OCI-LY7 (cell line): ENCODE measurements at regions not wholly inside any gene's neighbourhood (a gene's known extent, or its start where the extent isn't known, plus 50 kb on each side); places are given as distances from the start of the nearest gene placed in this dataset.

ENCODE experiments used
- BruUV-seq: library from RNA; stranded (reverse); fragments of 400-500 nt; replicated peaks from 2 replicates; lab custom pipeline; 2021; lab: Mats Ljungman, UMichigan
- CTCF ChIA-PET: fragments of 300-600 bp; sonication (Branson Sonifier 250); formaldehyde crosslinking; loops from one replicate; lab custom pipeline; 2022; ENCODE audit warnings: antibody characterized with exemption; ENCODE audit not compliant: unreplicated experiment; lab: Charles Lee
- POLR2A ChIA-PET: fragments of 300-600 bp; sonication (Branson Sonifier 250); formaldehyde crosslinking; loops from one replicate; lab custom pipeline; 2022; ENCODE audit warnings: antibody characterized with exemption; lab: Charles Lee
- DNase-seq: peaks from one replicate; pipeline ENCODE4 v3.0.0-alpha.2; 2015; ENCODE audit warnings: low spot score
- H2AFZ ChIP-seq: fragments of 200-600 bp; sonication (generic), shearing (Covaris generic); 2 replicates; pipeline ENCODE4 v1.6.1; 2014; ENCODE audit warnings: mild to moderate bottlenecking, antibody characterized with exemption, low read length, moderate library complexity
- H3K27ac ChIP-seq: fragments of 200-600 bp; sonication (generic); 2 replicates; pipeline ENCODE4 v1.5.1; 2014; ENCODE audit warnings: mixed run types, low read depth, mild to moderate bottlenecking, moderate library complexity, low read length, inconsistent platforms; ENCODE audit not compliant: poor library complexity, severe bottlenecking
- H3K36me3 ChIP-seq: fragments of 200-600 bp; sonication (generic); 2 replicates; pipeline ENCODE4 v1.6.1; 2014; ENCODE audit warnings: mild to moderate bottlenecking, antibody characterized with exemption, low read length, moderate library complexity, mixed read lengths; ENCODE audit not compliant: insufficient read depth
- H3K4me1 ChIP-seq: fragments of 200-600 bp; sonication (generic); 2 replicates; pipeline ENCODE4 v1.5.1; 2014; ENCODE audit warnings: mild to moderate bottlenecking, low read length; ENCODE audit not compliant: insufficient read depth, poor library complexity, severe bottlenecking
- H3K4me2 ChIP-seq: fragments of 200-600 bp; sonication (generic); 2 replicates; pipeline ENCODE4 v1.6.1; 2014; ENCODE audit warnings: mild to moderate bottlenecking, low read length
- H3K4me3 ChIP-seq: fragments of 200-600 bp; sonication (generic); 2 replicates; pipeline ENCODE4 v1.5.1; 2014; ENCODE audit warnings: mild to moderate bottlenecking, low read depth, low read length; ENCODE audit not compliant: poor library complexity, severe bottlenecking
- H3K79me2 ChIP-seq: fragments of 200-600 bp; sonication (generic); 2 replicates; pipeline ENCODE4 v1.6.1; 2016; ENCODE audit warnings: low read depth, mild to moderate bottlenecking, low read length, moderate library complexity, mixed read lengths; ENCODE audit not compliant: insufficient read depth
- H3K9me2 ChIP-seq: fragments of 200-600 bp; sonication (generic); 2 replicates; pipeline ENCODE4 v1.6.1; 2016; ENCODE audit warnings: mild to moderate bottlenecking, low read length, mixed read lengths; ENCODE audit not compliant: insufficient read depth
- H3K9me3 ChIP-seq: fragments of 200-600 bp; sonication (generic); 2 replicates; pipeline ENCODE4 v1.6.1; 2014; ENCODE audit warnings: mild to moderate bottlenecking, mixed run types, low read length, mixed read lengths
- H4K20me1 ChIP-seq: fragments of 200-600 bp; sonication (generic); 2 replicates; pipeline ENCODE4 v1.6.1; 2014; ENCODE audit warnings: mild to moderate bottlenecking, antibody characterized with exemption, low read length, moderate library complexity, mixed read lengths; ENCODE audit not compliant: insufficient read depth
- EZH2phosphoT487 ChIP-seq: fragments of 200-600 bp; sonication (generic); IDR thresholded peaks from 2 replicates; pipeline ENCODE4 v1.6.1; 2018; ENCODE audit warnings: low read depth, borderline replicate concordance, mild to moderate bottlenecking, mixed run types, antibody characterized with exemption, low read length, moderate library complexity, mixed read lengths
- intact Hi-C: fragments of 100-400 bp; cut with micrococcal nuclease; formaldehyde crosslinking; loops from one replicate; pipeline ENCODE4 v1.10.0; 2022; ENCODE audit not compliant: unreplicated experiment
- TF ChIP-seq, protein P1 (sequence below): fragments of 200-600 bp; sonication (generic); conservative IDR thresholded peaks from 2 replicates; pipeline ENCODE4 v1.5.1; 2014; ENCODE audit warnings: mild to moderate bottlenecking, antibody characterized with exemption, low read length, moderate library complexity, mixed read lengths

- no peaks in the 10 kb centered on the region for H3K36me3 ChIP-seq
- no peak overlapping the region for H2AFZ ChIP-seq
- ChIA-PET CTCF (no interaction called here), POLR2A (no interaction called here)
- no peaks in the 10 kb centered on the region for H3K9me2 ChIP-seq
- H3K27ac ChIP-seq: no peak overlapping the region
- H3K79me2 ChIP-seq: no peaks in the 10 kb centered on the region
- H4K20me1 ChIP-seq: no peaks in the 10 kb centered on the region
- no peak for TF ChIP-seq EZH2phosphoT487
- TF ChIP-seq, protein P1, sequence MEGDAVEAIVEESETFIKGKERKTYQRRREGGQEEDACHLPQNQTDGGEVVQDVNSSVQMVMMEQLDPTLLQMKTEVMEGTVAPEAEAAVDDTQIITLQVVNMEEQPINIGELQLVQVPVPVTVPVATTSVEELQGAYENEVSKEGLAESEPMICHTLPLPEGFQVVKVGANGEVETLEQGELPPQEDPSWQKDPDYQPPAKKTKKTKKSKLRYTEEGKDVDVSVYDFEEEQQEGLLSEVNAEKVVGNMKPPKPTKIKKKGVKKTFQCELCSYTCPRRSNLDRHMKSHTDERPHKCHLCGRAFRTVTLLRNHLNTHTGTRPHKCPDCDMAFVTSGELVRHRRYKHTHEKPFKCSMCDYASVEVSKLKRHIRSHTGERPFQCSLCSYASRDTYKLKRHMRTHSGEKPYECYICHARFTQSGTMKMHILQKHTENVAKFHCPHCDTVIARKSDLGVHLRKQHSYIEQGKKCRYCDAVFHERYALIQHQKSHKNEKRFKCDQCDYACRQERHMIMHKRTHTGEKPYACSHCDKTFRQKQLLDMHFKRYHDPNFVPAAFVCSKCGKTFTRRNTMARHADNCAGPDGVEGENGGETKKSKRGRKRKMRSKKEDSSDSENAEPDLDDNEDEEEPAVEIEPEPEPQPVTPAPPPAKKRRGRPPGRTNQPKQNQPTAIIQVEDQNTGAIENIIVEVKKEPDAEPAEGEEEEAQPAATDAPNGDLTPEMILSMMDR: no peak
- no peak for DNase-seq
- peaks cover 41% of the 10 kb centered on the region for H3K4me1 ChIP-seq
- no TSS peak for BruUV-seq
- no peak overlapping the region for H3K4me2 ChIP-seq
- intact Hi-C loops: no loop called here
- H3K4me3 ChIP-seq: no peak overlapping the region
- H3K9me3 ChIP-seq: no peaks in the 10 kb centered on the region
Measured at GRCh38 chr22:27389727-27390075, 411.9 kb downstream of the MN1 start.

DNA sequence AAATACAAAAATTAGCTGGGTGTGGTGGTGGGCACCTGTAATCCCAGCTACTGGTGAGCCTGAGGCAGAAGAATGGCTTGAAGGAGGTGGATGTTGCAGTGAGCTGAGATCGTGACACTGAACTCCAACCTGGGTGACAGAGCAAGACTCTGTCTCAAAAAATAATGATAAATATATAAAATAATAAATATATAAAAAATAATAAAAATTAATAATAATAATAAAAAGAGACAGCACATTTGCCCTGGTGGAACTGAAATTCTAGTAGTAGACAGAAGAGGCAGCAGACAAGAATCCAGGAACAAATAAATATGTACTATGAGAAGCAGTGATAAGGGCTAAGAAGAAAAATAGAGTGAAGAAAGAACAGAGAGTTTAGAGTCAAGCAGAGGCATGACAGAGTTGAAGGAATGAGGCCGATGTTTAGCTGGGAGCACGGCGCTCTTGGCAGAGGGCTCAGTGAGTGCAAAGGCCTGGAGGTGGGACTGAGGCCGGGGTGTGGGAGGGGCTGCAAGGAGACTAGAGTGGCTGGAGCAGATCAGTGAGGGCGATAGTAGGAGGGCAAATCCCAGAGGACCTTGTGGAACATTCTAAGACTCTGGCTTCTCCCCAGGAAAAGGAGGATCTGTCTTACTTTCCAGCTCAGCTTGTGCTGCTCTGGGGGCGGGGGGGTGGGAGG is 410.3 kb downstream of the MN1 start:
- TF ChIP-seq, protein P1: no peak
- TF ChIP-seq EZH2phosphoT487: no peak
- intact Hi-C loops: no loop called here
- no peak overlapping the region for H3K4me2 ChIP-seq

GRCh38 chr22:27393371-27393770 is 408.2 kb downstream of the MN1 start:
- intact Hi-C loops: no loop called here
- H3K4me1 ChIP-seq: peaks cover 10% of the 10 kb centered on the region
- TF ChIP-seq, protein P1: no peak
- no peak for TF ChIP-seq EZH2phosphoT487
- H3K4me2 ChIP-seq: no peak overlapping the region
- H4K20me1 ChIP-seq: no peaks in the 10 kb centered on the region
- POLR2A ChIA-PET: no interaction called here
- no peak for DNase-seq
- BruUV-seq: no TSS peak
- no peak overlapping the region for H3K27ac ChIP-seq
- no peak overlapping the region for H2AFZ ChIP-seq
- CTCF ChIA-PET: no interaction called here
- no peak overlapping the region for H3K4me3 ChIP-seq
- no peaks in the 10 kb centered on the region for H3K36me3 ChIP-seq
- H3K79me2 ChIP-seq: no peaks in the 10 kb centered on the region
- no peaks in the 10 kb centered on the region for H3K9me2 ChIP-seq
- no peaks in the 10 kb centered on the region for H3K9me3 ChIP-seq

More for the DNA sequence above, 410.3 kb downstream of the MN1 start:
- Histone ChIP-seq H3K9me2 (no peaks in the 10 kb centered on the region), H3K79me2 (no peaks in the 10 kb centered on the region), H3K9me3 (no peaks in the 10 kb centered on the region), H3K27ac (no peak overlapping the region), H2AFZ (no peak overlapping the region), H3K36me3 (no peaks in the 10 kb centered on the region), H4K20me1 (no peaks in the 10 kb centered on the region), H3K4me1 (peaks cover 32% of the 10 kb centered on the region), H3K4me3 (no peak overlapping the region)
- ChIA-PET CTCF (no interaction called here), POLR2A (interaction anchor here (0.6 kb wide), 1 partner anchor 537 kb away, joined by 3 read pairs; no protein-coding TSS in a partner anchor)
- no peak for DNase-seq
- BruUV-seq: no TSS peak
